PC-3 (cell line): ENCODE measurements at regions not wholly inside any gene's neighbourhood (a gene's known extent, or its start where the extent isn't known, plus 50 kb on each side); places are given as distances from the start of the nearest gene placed in this dataset.

Experiments used
- EZH2 ChIP-seq: fragments of 300-600 bp; sonication (generic); IDR thresholded peaks from one replicate; pipeline ENCODE4 v1.6.1; 2017; ENCODE audit warnings: antibody characterized with exemption, mild to moderate bottlenecking, low read length; ENCODE audit not compliant: unreplicated experiment
- TF ChIP-seq, protein P1 (sequence below): fragments of 300-600 bp; sonication (generic); conservative IDR thresholded peaks from 2 replicates; pipeline ENCODE4 v1.5.1; 2017; ENCODE audit warnings: antibody characterized with exemption, low read depth, mild to moderate bottlenecking, low read length

DNA sequence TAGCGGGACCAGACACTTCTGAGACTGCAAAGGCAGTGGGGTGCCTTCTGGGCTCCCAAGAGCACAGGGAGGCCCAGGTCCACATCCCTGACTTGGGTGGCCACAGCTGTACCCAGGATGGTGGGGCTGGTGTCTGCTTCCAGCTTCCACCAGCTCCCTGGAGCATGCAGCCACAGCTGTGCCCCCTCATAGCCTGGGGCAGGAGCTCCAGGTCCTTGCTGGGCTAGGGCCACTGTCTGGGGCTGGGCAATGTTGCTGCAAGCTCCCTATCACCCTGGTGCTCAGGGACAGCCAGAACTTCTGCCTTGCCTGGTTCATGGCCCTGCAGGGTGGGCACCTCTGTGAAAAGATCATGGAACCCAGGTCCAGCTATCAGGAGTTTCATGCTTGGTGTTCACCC lies 673.9 kb downstream of the SH3BGRL start:
- TF ChIP-seq, protein P1, sequence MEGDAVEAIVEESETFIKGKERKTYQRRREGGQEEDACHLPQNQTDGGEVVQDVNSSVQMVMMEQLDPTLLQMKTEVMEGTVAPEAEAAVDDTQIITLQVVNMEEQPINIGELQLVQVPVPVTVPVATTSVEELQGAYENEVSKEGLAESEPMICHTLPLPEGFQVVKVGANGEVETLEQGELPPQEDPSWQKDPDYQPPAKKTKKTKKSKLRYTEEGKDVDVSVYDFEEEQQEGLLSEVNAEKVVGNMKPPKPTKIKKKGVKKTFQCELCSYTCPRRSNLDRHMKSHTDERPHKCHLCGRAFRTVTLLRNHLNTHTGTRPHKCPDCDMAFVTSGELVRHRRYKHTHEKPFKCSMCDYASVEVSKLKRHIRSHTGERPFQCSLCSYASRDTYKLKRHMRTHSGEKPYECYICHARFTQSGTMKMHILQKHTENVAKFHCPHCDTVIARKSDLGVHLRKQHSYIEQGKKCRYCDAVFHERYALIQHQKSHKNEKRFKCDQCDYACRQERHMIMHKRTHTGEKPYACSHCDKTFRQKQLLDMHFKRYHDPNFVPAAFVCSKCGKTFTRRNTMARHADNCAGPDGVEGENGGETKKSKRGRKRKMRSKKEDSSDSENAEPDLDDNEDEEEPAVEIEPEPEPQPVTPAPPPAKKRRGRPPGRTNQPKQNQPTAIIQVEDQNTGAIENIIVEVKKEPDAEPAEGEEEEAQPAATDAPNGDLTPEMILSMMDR, result no peak
- TF ChIP-seq EZH2, result no peak
